Renal pelvis (tissue), 1 donor: ENCODE measurements at regions not wholly inside any gene's neighbourhood (a gene's known extent, or its start where the extent isn't known, plus 50 kb on each side); places are given as distances from the start of the nearest gene placed in this dataset.
"Not testable (repeated sequence)": the region's sequence is repeated elsewhere in the genome, so short reads cannot be mapped to it uniquely, and the experiment has no call there.

Experiments
- DNase-seq: peaks from one replicate; pipeline ENCODE4 v3.0.0-alpha.2; 2013

GRCh38 chr3:27559381-27559780, 75.2 kb upstream of the SLC4A7 start:
- no peak for DNase-seq

- DNase-seq = no peak
Measured at GRCh38 chr3:27557411-27557810, 73.2 kb upstream of the SLC4A7 start.

- DNase-seq = no peak
Measured at GRCh38 chr3:27556887-27557286, 72.7 kb upstream of the SLC4A7 start.

- DNase-seq = no peak
Measured at GRCh38 chr3:27554706-27555105, 70.5 kb upstream of the SLC4A7 start.

GRCh38 chr3:27553886-27554540, 69.8 kb upstream of the SLC4A7 start:
- no peak for DNase-seq

GRCh38 chr3:27552708-27553107, 68.5 kb upstream of the SLC4A7 start:
- DNase-seq = not testable (repeated sequence)

GRCh38 chr3:27551413-27551812, 67.2 kb upstream of the SLC4A7 start:
- DNase-seq = not testable (repeated sequence)

GRCh38 chr3:27545061-27545460, 60.9 kb upstream of the SLC4A7 start:
- no peak for DNase-seq

- no peak for DNase-seq
Measured at GRCh38 chr3:27544372-27544865, 60.2 kb upstream of the SLC4A7 start.

- DNase-seq = no peak
Measured at GRCh38 chr3:27542476-27542875, 58.3 kb upstream of the SLC4A7 start.

- DNase-seq = no peak
Measured at GRCh38 chr3:27540231-27540630, 56.0 kb upstream of the SLC4A7 start.

- DNase-seq = no peak
Measured at GRCh38 chr3:27536491-27536890, 52.3 kb upstream of the SLC4A7 start.

- no peak for DNase-seq
Measured at GRCh38 chr3:27535809-27536392, 51.7 kb upstream of the SLC4A7 start.

GRCh38 chr3:27533718-27534573, 49.8 kb upstream of the SLC4A7 start:
- no peak for DNase-seq
